Hepatocyte (in vitro differentiated cells): ENCODE measurements at regions not wholly inside any gene's neighbourhood (a gene's known extent, or its start where the extent isn't known, plus 50 kb on each side); places are given as distances from the start of the nearest gene placed in this dataset.

Experiments
- EZH2 ChIP-seq: fragments of 200-600 bp; sonication (generic); IDR thresholded peaks from 2 replicates; pipeline ENCODE4 v1.6.1; 2016; ENCODE audit warnings: antibody characterized with exemption, mild to moderate bottlenecking, borderline replicate concordance
- TF ChIP-seq, protein P1 (sequence below): fragments of 200-600 bp; sonication (generic); IDR thresholded peaks from 2 replicates; pipeline ENCODE4 v1.5.1; 2016; ENCODE audit warnings: antibody characterized with exemption, mild to moderate bottlenecking; ENCODE audit not compliant: poor library complexity

DNA sequence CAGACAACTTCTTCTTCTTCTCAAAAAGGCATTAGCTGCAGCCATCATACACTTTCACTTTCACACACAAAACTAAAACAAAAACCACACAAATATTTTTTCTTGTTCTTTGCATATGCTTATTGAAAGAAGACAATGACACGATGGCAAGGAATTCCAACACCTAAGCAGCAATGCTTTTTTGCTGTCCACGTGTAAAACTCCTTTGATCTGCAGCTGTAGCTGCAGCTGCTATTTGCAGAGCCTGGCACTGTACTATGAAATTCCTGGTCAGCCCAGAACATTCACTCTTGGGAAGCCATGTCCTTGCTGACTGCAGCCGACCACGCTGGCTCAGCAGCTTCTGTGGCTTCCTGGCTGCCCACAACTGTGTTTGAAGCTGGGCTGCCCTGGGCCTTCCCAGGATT, 316.2 kb downstream of the CDH2 start:
- TF ChIP-seq, protein P1, sequence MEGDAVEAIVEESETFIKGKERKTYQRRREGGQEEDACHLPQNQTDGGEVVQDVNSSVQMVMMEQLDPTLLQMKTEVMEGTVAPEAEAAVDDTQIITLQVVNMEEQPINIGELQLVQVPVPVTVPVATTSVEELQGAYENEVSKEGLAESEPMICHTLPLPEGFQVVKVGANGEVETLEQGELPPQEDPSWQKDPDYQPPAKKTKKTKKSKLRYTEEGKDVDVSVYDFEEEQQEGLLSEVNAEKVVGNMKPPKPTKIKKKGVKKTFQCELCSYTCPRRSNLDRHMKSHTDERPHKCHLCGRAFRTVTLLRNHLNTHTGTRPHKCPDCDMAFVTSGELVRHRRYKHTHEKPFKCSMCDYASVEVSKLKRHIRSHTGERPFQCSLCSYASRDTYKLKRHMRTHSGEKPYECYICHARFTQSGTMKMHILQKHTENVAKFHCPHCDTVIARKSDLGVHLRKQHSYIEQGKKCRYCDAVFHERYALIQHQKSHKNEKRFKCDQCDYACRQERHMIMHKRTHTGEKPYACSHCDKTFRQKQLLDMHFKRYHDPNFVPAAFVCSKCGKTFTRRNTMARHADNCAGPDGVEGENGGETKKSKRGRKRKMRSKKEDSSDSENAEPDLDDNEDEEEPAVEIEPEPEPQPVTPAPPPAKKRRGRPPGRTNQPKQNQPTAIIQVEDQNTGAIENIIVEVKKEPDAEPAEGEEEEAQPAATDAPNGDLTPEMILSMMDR = no peak
- no peak for TF ChIP-seq EZH2
